K562 (cell line): ENCODE measurements at regions not wholly inside any gene's neighbourhood (a gene's known extent, or its start where the extent isn't known, plus 50 kb on each side); places are given as distances from the start of the nearest gene placed in this dataset.
A peak's percentile ranks its signal among the peaks of the same experiment; 100 is the strongest.

Source experiments
- CUX1 ChIP-seq: fragments of 200-800 bp; sonication (Bioruptor generic); IDR thresholded peaks from 2 replicates; pipeline ENCODE4 v1.6.1; 2016; ENCODE audit warnings: missing genetic modification characterization, missing compliant biosample characterization
- ESRRA ChIP-seq: fragments of 450-650 bp; IDR thresholded peaks from 2 replicates; pipeline ENCODE4 v1.6.1; 2014; ENCODE audit warnings: low read depth, mild to moderate bottlenecking, moderate library complexity, borderline replicate concordance
- MTA3 ChIP-seq: fragments of 450-650 bp; formaldehyde crosslinking; IDR thresholded peaks from 2 replicates; pipeline ENCODE4 v1.6.1; 2017; ENCODE audit warnings: mild to moderate bottlenecking, borderline replicate concordance
- NR2C1 ChIP-seq, 2 experiments: fragments of 450-650 bp; IDR thresholded peaks; 2 replicates each; pipeline ENCODE4 v1.6.1; 2017; ENCODE audit warnings: mild to moderate bottlenecking in 2 of 2, antibody characterized with exemption in 1 of 2, inconsistent platforms in 1 of 2, missing compliant biosample characterization in 1 of 2, missing genetic modification characterization in 1 of 2
- ZBTB26 ChIP-seq: fragments of 450-650 bp; formaldehyde crosslinking; IDR thresholded peaks from 2 replicates; pipeline ENCODE4 v1.4.0; 2022; ENCODE audit warnings: missing genetic modification characterization
- ZBTB7A ChIP-seq: IDR thresholded peaks from 2 replicates; pipeline ENCODE4 v1.6.1; 2011; ENCODE audit warnings: low read depth, mild to moderate bottlenecking, low read length, moderate library complexity, borderline replicate concordance; ENCODE audit not compliant: control insufficient read depth
- ZNF384 ChIP-seq: IDR thresholded peaks from 2 replicates; pipeline ENCODE4 v1.6.1; 2012; ENCODE audit warnings: low read depth, low read length, improper control_type of control experiment
- TF ChIP-seq, protein P1 (sequence below): fragments of 450-650 bp; IDR thresholded peaks from 2 replicates; pipeline ENCODE4 v1.6.1; 2017; ENCODE audit warnings: antibody characterized with exemption

GRCh38 chr12:34346372-34347034, 324.2 kb downstream of the ALG10 start (continued):
- TF ChIP-seq ZBTB26: no peak
- TF ChIP-seq, protein P1, sequence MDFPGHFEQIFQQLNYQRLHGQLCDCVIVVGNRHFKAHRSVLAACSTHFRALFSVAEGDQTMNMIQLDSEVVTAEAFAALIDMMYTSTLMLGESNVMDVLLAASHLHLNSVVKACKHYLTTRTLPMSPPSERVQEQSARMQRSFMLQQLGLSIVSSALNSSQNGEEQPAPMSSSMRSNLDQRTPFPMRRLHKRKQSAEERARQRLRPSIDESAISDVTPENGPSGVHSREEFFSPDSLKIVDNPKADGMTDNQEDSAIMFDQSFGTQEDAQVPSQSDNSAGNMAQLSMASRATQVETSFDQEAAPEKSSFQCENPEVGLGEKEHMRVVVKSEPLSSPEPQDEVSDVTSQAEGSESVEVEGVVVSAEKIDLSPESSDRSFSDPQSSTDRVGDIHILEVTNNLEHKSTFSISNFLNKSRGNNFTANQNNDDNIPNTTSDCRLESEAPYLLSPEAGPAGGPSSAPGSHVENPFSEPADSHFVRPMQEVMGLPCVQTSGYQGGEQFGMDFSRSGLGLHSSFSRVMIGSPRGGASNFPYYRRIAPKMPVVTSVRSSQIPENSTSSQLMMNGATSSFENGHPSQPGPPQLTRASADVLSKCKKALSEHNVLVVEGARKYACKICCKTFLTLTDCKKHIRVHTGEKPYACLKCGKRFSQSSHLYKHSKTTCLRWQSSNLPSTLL: peak; percentile 84
- TF ChIP-seq MTA3: 0 out of 2 replicates have a peak, but pooled peaks have one; percentile 42
- TF ChIP-seq ZNF384: peak; percentile 80
- peak; percentile 88 for TF ChIP-seq ZBTB7A
- 0 out of 2 replicates have a peak, but pooled peaks have one; percentile 32 for TF ChIP-seq CUX1 (CRISPR knock-in tag)
- TF ChIP-seq NR2C1 (IDR thresholded peaks at IDR 0.05): 0 out of 2 replicates have a peak, but pooled peaks have one; percentile 26
- TF ChIP-seq NR2C1 (tag; IDR thresholded peaks at IDR 0.05): peak; percentile 46; the same call in 1 of the 2 replicates
- 0 out of 2 replicates have a peak, but pooled peaks have one; percentile 24 for TF ChIP-seq ESRRA
